Activated naive CD4-positive, alpha-beta T cell treated with anti-CD3 and anti-CD28 coated beads, Interleukin-2, amount 50 U/mL, for 16 hours (primary cell): ENCODE measurements at regions not wholly inside any gene's neighbourhood (a gene's known extent, or its start where the extent isn't known, plus 50 kb on each side); places are given as distances from the start of the nearest gene placed in this dataset.

ENCODE experiments used
- DNase-seq: peaks from one replicate; pipeline ENCODE4 v3.0.0-alpha.2; 2020

- DNase-seq = no peak
Observed at GRCh38 chr5:133794771-133795415, 173.5 kb downstream of the C5orf15 start.

DNA sequence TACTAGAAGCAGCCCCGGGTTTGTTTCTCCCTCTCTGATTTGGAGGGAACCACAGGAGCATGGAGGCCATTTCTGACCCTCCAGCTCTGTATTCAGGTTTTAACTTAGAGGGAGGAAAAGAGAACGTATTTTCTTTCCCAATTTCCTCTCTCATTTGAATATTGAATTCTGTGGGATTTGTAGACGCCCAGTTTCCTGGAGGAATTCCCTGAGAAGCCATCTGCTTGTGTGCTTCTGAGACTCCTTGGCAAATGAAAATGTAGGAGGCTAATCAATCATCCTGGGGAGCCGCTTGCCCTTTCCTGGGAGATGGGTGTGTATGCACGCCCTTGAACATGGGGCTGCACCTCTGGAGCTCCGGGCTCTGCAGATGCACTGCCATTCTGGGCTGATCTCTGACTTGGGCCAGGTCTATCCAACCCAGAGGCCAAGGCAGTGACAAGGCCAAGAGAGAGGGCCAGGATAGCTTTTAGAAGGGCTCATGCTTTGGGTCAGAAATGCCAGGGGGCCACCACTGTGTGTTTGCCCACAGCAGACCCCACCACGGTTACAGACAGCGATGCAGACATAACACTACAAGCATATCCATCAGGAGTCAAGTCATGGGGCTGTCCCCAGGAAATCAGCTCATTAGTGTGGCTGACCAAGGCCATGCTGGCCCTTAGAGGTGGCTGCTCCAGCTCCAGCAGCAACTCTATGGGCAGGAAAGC, 174.5 kb downstream of the C5orf15 start:
- DNase-seq = no peak

DNA sequence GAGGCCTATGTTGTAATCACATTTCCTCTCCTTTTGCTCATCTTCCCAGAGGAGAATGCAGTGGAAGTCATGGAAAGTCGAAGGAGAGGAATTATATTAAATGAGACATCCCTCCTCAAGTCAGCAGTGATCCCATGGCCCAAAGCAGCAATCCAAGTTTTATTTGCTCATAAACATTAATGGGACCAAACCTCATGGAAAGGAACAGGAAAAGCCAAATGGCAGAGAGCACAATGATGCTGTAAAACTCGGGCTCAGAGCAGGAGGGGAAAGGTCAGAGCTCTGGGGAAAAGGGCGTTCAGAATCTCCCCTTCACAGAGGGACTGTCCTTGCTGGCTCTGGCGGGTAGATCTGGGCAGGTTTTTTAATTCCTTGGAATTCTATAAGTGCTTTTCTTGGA, 175.8 kb downstream of the C5orf15 start:
- no peak for DNase-seq

GRCh38 chr5:133792024-133792423, 176.4 kb downstream of the C5orf15 start:
- DNase-seq = no peak

DNA sequence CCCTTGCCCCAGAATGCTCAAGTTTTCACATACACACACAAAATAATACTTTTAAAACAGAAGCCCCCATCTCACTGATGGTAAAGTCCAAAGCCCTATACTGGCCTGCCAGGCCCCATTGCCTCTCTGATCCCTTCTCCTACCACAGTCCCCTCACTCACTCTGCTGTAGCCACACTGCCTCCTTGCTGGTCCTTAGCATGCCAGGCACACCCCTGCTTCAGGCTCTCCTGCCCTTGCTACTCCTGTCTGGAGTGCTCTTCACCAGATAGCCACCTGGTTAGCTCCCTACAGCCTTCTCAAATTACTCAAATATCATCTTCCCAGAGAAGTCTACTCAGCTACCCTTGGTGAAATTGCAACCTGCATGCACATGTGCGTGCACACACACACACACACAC, 177.5 kb downstream of the C5orf15 start:
- DNase-seq = no peak

- no peak for DNase-seq
Observed at GRCh38 chr5:133789428-133789827, 177.1 kb upstream of the FSTL4 start.

DNA sequence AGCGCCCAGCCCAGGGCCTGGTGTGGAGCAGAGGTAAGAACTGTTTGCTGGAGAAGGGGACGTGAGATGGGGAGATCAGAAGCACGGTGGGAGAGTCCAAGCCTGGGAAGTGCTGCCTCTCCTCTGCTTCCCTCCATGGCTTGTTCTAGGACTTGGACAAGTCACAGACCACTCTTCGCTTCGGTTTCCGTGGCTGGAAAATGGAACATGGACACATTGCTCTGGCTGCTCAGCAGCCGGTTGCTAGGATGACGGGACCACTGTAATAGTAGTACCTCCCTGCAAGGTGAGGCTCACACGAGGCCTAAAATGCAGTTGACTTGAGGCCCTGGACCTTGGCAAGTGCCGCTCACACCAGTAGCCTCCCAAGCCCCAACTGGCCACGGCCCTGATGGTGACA, 175.8 kb upstream of the FSTL4 start:
- DNase-seq = no peak

DNA sequence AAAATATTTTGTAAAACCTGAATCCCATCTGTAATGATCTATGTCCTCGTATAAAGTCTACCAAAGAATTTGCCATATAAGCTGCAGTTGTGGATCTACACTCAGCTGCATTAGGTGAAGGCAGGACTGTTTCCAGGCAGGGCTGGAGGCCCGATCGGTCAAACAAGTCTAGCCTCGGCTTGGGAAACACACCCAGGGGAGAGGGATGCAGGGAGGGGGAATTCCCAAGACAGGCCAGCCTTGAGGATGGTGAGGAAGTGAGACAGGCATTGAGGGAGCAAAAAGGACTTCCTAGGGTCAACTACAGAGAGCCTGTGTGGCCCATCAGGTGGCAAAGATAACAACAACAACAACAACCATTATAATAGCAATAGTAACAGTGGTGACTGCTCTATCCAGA, 174.1 kb upstream of the FSTL4 start:
- no peak for DNase-seq

DNA sequence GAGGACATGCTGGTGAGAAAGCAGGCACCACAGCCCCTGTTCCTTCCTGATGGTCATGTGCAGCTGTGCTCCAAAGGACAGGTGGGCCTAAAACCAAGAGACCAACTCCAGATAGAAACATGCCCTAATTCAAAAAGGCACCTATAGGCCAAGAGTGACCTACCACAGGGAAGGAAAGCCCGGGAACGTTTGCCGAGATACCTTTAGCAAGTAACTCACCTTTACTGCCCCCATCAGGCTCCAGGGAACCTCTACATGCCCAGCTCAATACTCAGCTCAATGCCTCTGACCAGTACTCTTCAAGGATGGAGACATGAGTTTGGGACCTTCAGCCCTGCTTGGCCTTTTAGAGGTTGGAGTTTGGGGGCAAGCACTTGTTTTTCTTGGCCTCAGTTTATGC, 172.8 kb upstream of the FSTL4 start:
- no peak for DNase-seq

DNA sequence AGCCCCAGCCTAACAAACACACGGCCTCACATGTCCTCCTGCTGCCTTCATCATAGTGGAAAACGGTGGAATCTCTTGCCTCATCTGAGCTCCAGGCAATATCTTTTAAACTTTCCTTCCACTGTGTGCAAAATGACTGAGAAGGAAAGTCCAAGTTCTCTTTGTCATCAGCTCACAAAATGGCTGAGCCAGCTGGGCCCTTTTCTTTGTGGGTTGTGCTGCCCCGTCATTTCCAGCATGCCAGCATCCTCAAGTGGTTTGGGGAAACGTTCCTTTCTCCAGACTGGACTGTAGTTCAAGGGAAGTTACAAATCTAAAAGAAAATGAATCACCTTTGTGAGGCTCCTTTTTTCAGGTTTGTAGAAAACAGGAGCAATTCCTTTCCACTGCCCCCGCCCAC, 171.1 kb upstream of the FSTL4 start:
- no peak for DNase-seq

DNA sequence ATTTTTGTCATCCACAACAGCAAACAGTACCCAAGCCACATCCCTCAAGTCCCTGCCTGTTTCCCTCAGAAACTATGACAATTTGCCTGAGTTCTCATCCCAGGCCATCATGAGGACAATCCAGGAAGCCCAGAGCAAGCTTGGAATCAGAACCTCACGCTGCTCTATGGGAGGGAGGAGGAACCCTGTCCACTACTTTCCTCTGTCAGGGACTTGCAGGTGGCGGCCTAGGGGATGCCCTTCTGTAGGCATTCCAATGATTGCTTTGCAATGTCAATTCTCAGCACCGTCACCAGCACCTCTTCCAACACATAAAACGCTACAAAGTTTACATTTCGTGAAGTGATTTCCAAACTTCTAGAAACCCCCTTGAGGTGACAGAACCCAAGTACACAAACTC, 170.4 kb upstream of the FSTL4 start:
- no peak for DNase-seq

GRCh38 chr5:133781436-133782225, 169.3 kb upstream of the FSTL4 start:
- DNase-seq = no peak

- DNase-seq = no peak
Observed at GRCh38 chr5:133780619-133781280, 168.4 kb upstream of the FSTL4 start.

GRCh38 chr5:133779828-133780475, 167.6 kb upstream of the FSTL4 start:
- no peak for DNase-seq

- no peak for DNase-seq
Observed at GRCh38 chr5:133778636-133779035, 166.3 kb upstream of the FSTL4 start.

GRCh38 chr5:133777951-133778350, 165.6 kb upstream of the FSTL4 start:
- DNase-seq = no peak

- no peak for DNase-seq
Observed at GRCh38 chr5:133775584-133776304, 163.4 kb upstream of the FSTL4 start.

DNA sequence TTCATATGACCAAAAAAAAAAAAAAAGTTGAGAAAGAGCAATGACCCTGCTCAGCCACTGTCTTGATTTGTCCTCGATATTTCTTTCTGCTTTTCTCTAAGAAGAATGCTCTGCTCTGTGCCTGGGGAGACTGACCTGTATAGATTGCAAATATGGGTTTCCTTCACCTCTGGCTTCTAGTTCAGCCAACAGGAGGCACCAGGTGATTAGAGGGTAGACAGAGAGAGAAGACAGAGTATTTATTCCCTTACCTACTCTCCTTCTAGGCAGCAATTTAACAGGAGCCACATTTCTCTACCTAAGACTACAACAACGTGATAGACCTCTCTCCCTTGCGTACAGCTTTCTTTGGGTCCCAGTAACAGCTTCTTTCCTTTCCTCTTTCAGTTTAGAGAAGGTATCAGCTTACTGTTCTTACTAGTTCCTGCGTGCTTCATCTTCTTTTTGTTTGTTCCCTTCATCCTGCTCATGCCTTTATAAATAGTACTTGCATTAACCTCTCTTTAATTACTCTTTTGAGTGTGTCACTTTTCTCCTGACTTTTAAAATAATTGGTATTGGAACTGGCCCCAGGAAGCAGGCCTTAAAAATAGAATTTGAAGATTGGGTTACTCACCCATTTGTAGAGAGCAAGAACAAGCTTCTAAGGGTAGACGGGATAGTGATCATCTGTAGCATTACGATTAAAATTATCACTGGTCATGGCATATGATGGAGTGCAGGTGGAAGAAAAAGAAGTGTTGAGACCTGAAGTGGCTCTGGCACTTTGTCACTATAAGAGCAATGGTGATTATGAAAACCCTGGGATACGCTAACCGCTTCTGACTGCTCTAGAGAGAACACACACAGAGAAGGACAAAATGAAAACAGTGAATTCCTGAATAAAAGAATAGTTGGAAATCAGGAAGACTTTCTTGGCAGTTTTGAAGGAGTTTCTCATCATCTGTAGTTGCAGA, 161.2 kb upstream of the FSTL4 start:
- no peak for DNase-seq

- no peak for DNase-seq
Observed at GRCh38 chr5:133769842-133770241, 157.5 kb upstream of the FSTL4 start.

DNA sequence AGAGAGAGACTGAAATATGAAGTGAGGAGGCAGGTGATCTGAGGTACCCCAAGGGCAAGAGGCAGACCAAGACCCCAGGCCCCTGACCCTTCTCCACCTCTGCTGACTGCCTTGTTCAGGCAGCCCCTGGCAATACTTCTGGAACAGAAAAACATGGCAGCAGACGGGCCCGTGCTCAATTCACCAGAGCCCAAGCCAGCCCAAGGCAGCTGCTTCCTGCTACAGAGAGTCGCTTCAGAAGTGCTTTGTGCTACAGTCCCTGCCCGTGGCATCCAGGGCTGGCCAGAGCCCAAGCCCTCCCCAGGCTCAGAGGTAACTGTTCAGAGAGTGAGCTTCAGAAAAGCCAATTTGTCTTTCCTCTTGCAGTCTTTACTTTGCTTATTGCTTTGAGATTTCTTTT, 151.4 kb upstream of the FSTL4 start:
- DNase-seq = no peak

- DNase-seq = no peak
Observed at GRCh38 chr5:133761632-133762031, 149.3 kb upstream of the FSTL4 start.
